ENCODE measurements at regions not wholly inside any gene's neighbourhood (a gene's known extent, or its start where the extent isn't known, plus 50 kb on each side); places are given as distances from the start of the nearest gene placed in this dataset.

DNA sequence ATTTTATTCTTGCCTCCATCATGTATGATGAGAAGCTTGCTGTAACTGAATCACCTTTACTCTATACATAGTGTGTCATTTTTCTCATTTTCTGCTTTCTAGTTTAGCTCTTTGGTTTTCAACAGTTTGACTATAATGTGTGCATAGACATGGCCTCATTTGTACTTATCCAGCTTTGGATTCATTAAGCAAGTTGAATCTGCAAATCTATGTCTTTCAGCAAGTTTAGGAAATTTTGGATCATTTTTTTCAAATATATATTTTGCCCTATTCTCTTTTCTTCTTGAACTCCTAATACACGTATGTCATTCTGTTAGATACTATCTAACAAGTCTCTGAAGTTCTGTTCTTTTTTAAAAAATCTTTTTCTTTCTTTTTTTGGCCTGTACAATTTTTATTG lies 57.8 kb downstream of the PRLHR start:
- DNase-seq = no peak

DNA sequence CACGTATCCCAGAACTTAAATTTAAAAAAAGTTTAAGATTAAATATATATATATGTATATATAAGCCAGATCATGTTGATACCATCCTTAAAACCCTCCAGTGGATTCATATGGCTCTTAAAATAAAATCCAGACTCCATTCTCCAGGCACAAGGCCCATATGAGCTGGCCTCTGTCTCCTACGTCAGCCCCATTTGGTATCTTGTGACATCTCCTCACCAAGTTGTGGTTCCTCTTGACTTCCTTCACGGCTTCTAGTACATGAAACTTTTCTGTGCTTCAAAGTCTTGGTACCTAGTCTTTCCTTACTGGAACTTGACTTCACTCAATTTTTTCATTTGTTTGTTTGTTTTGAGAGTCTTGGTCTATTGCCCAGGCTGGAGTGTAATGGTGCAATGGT lies 61.3 kb downstream of the PRLHR start:
- DNase-seq = no peak

DNA sequence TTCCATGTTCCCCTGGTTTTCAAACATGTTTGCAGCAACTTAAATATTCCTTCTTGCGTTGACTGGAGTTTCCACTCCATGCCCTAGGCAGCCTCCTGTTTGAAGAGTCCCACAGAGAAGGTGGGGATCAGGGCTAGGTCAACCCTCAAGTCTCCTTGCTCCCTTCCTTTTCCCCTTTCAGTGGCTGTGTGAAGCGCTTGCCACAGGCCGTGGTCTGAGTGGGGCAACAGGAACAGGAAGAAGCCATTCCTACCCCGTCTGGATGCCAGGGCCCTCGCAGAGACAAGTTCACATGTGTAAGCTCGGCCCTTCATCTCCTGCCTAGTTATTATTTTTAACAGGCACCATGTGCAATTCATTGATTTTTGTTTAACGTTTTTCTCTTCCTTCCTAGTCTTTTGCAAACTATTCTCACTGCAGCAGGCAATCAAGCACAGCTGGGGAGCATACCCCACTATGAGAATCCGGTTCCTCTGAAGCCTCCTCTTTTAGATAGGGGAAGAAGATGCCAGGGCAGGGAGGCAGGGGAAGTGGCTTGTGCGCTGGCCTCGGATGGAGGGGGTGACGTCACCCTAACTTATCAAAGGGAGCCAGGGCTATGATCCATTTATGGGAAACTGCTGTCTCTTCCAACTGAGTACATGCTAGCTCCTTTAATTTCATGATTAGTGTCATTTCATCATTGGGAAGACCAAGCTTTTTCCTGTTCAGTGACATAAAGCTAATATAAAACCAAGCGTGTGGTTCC lies 64.2 kb downstream of the PRLHR start:
- no peak for DNase-seq

DNA sequence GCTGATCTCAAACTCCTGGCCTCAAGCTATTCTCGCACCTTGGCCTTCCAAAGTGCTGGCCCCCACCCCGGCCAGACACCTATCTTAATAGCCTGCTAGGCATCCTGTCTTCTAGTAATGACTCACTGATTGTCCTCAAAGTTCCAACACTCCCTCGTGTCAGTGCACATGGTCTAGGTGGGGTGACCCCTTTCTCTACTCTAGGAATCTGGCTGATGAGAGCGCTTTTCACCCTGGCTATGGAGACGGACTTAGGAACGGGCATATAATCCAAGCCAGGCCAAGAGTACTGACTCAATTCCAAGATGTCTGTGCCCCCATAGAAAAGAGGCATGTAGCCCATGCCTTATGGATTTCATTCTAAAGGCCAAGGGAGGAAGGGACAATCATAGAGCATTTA lies 67.0 kb downstream of the PRLHR start:
- DNase-seq = no peak

DNA sequence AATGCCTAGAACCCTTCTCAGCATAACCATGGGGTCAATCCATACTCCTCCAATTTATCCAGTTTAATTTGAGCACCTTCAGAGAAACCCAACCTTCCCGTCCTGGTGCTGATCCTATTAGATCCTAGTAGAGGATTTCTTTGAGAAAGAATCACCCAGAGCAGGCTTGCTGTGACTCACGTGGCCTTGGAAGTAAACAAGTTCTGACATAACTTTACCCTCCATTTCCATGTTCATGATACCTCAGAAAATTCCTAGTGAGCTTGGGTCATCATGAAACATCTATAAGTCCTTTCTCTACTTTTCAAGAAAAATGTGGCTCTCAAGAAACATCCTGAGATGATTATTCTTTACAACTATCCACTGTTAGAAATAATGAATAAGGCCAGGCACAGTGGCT lies 71.7 kb downstream of the PRLHR start:
- no peak for DNase-seq

DNA sequence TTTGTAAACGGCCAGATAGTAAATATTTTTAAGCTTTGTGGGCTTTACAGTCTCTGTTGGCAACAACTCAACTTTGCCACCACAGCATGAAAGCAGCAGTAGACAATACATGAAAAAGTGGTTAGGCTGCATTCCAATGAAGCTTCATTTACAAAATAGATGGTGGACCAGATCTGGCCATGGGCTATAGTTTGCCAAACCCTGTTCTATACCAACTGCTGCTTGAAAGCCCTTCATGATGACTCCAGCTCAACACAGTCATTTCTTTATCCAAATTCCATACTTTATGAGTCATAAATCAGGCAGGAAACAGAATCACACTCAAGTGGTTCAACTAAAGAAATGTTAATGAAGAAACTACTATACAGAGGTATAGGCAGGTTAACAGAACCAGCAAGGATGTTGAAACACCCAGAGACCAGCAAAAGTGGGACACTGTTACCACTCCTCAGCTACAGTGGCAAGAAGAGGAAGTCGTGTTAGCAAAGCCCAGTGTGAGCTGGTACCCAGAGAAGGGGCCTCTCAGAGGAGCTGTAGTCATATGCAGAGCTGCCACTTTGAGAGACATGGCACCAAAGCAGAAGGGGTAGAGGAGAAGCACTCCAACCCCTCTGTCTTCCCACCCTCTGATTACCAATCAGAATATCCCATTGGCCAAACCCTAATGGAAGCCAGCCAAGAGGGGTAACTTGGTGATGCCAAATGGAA lies 72.5 kb downstream of the PRLHR start:
- DNase-seq = no peak

DNA sequence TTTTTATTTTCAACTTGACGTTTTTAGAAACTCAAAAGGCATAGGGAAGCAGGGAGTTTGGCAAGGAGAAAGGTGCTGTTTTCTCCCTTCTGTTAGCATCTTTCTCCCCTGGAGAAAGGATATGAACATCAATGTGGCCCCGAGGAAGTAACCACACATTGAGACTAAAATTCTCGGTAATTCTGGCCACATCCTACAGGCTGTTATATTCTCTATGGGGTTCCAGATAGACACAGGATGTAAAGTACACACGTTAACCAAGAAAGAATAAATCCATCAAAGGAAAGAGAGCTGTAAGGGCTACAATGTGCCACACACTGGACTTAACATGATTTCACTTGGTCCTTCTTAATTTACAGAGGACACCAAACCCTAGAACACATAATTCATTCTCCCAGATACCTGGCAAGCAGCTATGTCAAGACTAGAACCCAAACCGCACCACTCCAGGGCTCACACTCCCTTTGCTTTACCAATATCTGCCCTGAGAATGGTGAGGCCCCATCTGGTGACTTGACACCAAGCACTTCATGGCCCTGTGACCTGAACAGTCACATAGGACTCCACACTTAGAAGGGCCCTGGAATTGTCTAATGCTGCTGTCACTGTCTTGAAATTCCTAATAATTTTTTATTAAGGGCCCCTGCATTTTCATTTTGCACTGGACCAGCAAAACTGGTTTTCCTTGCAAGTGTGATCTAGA lies 73.9 kb downstream of the PRLHR start:
- no peak for DNase-seq

DNA sequence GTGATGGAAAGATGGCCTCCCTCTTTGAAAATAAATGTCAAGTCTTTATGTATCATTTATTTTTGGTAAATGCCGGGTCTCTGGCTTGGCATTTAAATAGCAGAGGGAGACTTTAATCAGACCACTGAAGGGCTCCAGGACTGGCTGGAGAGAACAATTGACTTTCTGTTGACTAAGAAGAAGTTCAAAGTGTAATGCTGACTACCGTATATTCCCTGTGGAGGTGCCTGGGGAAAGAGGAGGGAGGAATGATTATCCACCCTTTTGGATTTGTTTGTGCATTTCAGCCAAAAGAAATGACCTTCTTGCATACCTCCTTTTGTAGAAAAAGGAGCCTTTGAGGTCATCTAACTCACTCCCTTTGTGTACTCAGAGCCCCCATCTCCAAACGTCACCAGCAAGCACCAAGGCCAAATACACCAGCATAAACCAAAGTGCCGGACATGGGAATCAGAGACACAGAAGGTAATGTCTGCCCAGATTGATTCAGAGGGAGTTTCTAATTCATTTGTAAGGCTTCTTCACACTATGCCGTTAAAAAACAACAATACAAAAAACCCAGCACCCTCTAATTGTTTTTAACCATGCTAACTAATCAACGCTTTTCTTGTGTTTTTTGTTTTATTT lies 75.2 kb downstream of the PRLHR start:
- no peak for DNase-seq

DNA sequence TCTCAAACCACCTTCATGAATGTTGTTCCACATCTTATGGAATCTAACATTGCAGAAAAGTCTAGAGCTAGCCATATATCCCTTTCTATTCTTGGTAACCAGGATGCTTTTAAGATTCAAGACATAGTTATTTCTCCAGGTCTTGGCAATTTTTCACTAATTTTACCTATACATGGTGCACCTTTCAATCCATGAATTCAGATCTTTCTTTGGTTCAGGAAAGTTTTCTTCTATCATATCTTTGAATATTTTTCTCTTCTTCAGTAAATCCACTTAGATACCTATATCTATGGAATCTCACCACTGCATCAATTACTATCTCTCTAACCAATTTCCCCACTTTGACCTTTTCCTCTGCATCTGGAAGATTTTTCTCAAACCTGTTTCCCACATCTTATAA lies 77.4 kb downstream of the PRLHR start:
- DNase-seq = no peak

DNA sequence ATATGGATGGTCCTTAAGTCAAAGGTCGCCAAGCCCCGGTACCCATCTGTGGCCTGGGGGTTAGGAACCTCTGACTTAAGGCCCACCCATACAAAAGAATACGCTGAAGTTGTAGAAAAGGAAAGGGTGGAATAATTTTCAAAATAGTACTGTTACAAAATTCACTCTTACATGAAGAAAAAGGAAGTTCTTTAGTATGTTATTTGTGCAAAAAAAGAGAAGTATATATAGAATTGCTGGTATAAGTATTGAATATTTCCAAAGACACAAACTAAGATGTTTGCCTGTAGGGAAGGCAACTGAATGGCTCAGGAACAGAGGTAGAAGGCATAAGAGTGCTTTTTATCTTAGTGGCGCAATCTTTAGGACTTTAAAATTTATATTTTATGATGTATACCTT lies 78.7 kb downstream of the PRLHR start:
- DNase-seq = no peak

DNA sequence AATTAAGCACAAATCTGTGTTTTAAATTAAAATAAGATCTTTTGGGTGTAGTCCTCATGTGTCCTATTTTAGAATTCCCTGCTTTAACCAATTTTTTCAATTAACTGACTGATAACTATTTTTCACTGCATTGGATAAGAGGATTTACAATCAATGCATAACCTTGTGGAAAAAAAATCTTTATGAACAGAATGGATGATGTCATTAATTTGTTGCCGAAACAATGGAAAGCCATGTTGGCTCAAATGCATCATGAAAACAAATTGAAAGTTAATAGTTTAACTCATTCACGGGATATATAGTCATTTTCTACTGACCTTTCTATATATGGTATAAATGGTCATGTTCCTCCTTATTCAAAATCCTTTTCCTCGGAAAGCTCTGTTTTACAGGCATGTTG lies 82.3 kb downstream of the PRLHR start:
- DNase-seq = no peak

DNA sequence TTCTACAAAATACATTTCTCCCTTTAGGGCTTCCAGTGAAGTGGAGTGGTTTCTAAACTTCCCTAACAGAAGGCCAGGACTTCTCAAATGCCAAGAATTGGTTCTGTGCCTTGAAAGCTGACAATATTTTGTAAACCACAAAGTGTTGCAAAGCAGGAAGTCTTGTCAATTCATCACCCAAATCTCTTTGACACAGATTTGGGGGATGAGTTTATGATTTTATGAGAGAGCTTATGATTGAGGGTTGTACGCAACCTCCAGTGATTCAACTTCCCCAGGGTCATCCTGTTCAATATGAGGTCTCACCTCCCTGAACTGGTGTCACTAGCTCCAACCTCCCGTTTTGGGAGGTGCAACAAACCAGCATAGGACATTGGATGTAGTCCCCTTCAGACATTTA lies 83.7 kb downstream of the PRLHR start:
- no peak for DNase-seq

DNA sequence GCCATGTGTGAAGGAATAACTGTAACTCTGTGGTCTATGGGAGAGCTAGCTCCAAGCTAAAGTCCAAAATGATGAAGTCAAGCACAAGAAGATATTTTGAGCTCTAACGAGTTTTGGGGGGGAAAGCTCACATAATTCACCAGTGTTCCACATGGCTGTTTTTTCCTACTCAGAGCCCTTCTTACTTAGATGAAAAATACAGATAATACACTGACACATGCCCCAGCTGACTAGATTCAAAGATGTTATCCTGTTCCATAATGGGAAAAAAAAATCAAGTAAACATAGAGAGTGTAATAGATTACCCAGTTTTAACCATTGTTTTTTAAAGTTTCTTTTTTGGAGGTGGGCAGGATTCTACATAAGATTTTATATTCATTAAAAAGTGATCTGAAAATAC lies 86.6 kb downstream of the PRLHR start:
- DNase-seq = no peak

DNA sequence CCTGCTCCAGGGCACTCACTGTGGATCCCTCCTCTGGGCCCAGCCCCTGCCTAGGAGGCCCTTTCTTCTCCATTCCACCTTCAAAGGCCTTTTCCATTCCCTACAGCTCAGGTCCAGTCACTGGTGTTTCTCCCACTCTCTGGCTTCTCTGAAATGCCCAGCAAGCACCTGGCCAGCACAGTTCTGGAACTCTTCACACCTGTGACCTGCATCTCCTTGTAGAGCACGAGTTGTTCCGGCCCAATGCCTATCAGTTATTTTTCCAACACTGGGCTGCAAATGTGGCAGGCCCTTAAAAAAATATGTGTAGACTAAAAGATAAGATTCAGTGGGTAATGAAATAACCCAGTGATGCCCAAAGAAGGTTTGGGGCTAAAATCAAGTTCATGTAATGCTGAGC lies 87.1 kb downstream of the PRLHR start:
- DNase-seq = no peak

DNA sequence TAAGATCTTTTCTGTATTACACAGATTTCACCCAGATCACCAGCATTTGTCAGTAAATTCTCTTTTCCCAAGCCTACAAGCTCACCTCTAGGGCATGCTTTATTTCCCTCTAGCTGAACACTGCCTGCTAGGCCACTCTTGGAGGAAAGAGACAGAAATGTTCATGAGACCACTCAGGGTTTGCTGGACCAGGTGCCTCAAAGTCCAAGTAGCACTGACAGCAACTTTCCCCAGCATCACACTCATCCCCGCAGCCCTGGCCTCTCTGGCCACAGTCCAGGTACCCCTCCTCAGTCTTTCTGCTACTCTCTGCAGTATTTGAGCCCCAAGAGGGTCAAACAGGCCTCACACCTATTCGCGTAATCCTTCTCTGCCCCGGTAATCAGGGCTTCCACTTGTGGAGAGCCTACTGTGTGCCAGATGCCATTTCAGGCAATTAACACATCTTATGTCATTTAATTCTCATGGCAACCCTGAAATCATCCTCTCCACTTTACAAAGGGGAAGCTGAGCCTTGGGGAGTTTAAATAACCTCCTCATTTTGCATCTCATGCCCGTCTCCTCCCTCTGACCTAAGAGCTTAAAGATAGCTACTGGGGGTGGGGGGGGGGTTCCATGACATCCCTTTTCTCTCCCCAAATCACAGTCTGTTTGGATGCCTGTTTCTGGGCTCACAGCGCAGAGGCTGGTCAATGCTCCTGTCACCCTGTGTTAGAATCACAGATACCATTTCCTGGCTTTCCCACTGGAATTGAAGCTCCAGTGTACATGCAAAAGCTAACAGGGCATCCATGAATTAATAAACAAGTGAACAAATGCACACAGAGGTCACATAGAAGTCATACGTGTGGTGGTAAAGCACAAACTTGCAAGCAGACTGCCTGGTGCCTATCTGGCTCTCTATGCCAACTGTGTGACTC lies 88.5 kb downstream of the PRLHR start:
- DNase-seq = no peak

DNA sequence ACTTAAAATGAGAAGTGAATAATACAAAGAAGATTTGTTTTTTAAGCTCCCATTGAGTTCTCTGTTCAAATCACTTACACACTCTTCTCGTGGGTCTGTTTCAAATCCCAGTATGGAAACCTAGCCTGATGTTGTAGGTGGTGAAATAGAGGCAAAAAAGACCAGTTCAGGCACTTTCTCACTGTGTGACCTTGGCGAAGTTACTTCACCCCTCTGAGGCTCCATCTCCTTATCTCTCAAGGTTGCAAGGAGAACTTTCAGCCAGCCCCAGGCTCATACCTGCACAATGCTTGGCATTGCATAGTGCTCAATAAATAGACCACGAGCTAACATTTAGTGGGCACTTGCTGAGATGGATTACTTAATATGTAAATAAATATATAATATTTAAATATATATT lies 90.1 kb downstream of the PRLHR start:
- no peak for DNase-seq

DNA sequence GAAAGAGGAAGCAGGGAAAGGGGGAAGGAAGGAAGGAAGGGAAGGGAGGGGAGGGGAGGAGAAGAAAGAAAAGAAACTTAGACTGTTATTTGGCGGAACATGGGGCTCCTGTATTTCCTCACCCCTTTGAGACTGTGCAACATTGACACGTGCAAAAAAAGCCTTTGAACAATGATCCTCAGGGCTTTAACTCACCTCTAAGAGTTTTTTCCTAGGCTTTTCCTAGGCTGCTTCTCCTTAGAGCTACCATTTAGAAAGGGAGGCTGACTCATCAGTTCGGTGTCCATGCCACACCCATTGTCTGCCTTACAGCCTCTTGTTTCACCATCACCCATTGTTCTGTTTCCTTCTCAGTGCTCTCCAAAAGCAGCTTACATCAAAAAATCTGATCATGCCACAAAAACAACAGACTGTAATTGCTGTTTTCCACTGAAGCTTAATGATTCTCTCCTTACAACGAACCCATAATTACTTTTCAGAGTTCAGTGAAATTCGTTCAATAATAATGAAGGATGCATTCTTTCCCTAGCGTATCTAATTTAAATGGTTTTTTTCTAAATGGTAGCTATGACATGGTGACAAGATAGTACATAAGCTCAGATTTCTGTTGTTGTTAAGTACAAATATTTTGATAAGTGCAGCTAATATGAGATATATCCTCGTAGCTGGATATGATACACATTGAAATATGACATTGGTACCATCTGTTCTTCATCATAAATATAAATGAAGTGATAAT lies 90.8 kb downstream of the PRLHR start:
- DNase-seq = no peak

DNA sequence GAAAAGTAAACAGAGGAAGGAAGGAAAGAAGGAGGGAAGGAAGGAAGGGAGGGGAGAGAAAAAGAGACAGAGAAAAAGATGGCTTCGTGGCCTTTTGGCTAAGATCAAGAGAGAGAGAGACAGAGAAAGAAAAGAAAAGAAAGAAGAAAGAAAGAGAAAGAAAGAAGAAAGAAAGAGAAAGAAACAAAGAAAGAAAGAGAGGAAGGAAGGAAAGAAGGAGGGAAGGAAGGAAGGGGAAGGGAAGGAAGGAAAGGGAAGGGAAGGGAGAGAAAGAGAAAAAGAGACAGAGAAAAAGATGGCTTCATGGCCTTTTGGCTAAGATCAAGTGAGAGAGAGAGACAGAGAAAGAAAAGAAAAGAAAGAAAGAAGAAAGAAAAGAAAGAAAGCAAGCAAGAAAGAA lies 91.4 kb downstream of the PRLHR start:
- DNase-seq = no peak

DNA sequence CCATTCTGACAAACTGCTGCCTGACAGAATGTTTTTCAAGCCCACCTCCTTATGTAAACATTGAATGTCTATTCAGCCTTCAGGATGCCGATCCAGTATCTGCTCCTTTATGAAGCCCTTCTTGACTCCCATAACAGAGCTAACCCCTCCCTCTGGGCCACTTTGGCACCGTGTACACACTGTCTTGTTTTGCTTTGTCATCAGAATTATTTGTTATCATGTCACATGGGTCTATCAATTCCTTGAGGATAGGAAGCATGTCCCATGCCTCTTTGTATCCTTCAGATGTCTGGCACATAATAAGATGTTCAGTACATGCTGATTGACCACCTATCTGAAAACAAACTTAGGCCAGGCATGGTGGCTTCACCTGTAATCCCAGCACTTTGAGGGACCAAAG lies 92.3 kb downstream of the PRLHR start:
- DNase-seq = no peak

DNA sequence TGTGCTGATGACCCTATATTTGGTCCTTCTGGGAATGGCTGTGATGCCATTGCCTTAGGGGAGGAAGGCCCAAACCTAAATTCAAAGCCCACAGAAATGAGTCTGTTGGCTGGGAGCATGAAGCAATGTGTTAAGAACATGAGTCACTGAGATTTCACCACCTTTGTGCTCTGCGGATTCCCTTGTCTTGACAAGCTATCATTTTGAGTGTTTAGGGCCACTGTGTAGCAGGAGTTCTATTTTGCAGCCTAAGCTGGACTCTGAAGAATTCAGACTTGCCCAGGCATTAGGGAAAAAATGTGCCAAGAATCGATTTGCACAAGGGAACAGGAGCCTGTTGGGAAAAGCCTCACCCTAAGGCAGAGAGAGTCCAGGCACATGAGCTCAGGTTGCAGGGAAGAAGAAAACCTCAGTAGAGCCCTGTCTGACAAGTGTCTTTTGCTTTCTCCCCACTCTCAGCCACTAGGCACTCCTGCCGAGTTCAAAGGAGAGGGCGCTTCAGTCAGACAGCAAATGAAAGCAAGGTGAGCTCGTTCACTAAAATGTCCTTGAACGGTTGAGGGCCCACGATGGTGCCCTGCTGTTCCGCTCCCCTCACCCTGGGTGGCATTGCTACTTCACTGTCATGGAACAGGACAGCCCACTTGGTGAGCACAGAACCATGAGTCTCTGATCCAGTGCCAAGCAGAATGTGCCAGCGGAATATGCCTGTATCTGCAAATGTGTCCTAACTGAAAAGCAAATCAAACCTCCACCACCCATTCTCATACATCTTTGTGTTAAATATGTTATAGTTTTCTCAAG lies 93.6 kb downstream of the PRLHR start:
- no peak for DNase-seq

DNA sequence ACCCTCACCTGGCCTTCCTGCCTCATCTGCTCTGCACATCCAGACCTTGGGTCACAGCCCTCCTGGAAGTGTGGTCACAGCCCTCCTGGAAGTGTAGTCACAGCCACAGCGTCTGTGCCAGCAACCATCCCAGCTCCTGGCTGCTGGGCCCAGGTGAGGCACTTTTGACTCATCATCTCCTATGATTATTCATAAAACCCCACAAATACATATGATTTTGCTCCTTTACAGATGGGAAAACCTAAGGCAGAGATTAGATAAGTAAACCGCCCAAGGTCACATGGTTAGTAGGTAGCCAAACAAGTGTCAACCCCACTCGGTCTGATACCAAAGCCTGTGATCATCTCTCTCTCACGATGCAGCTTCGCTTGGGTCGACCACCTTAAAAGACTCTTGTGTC lies 94.3 kb downstream of the PRLHR start:
- DNase-seq = no peak
